ENCODE measurements at regions not wholly inside any gene's neighbourhood (a gene's known extent, or its start where the extent isn't known, plus 50 kb on each side); places are given as distances from the start of the nearest gene placed in this dataset.

GRCh38 chr3:135473449-135473848, 492.1 kb upstream of the PPP2R3A start:
- DNase-seq (ENCODE audit: low spot score) = no peak

DNA sequence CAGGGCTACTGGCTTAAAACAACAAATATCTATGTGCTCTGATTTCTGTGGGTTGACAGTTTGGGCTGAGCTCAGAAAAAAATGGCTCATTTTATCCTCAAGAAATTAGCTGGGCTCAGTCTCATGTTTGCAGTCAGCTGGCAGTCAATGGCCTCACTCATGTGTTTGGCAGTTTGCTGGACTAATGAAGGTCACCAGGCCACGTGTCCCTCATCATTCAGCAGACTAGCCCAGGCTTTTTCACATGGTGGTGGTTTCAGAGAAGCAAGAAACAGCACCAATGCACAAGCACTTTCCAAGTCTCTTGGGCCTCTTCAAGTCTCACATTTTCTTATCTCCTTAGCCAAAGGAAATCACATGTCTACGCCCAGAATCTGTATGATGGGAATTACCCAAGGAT, 478.3 kb upstream of the PPP2R3A start:
- no peak for DNase-seq (ENCODE audit: low spot score)

- no peak for DNase-seq (ENCODE audit: low spot score)
Observed at GRCh38 chr3:135490219-135490915, 475.2 kb upstream of the PPP2R3A start.

GRCh38 chr3:135491491-135492205, 473.9 kb upstream of the PPP2R3A start:
- no peak for DNase-seq (ENCODE audit: low spot score)

DNA sequence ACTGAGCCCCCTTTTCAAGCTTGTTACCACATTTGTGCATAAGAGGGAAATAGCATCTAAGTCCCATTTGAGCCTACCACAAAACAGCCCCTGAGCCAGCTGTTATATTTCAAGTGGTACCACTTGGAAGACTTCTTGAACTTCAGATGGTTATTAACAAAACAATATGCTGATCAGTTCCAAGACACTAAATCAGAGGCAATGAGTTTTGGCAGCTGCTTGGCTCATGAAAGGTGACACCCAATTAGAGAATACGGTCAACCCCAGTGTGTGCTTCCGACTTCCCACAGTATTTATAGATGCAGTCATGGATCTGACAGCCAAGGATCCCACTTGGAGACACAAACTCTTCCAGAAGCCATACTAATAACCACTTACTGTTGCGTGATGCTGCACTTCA, 469.6 kb upstream of the PPP2R3A start:
- no peak for DNase-seq (ENCODE audit: low spot score)

GRCh38 chr3:135497979-135498378, 467.5 kb upstream of the PPP2R3A start:
- DNase-seq (ENCODE audit: low spot score) = no peak

DNA sequence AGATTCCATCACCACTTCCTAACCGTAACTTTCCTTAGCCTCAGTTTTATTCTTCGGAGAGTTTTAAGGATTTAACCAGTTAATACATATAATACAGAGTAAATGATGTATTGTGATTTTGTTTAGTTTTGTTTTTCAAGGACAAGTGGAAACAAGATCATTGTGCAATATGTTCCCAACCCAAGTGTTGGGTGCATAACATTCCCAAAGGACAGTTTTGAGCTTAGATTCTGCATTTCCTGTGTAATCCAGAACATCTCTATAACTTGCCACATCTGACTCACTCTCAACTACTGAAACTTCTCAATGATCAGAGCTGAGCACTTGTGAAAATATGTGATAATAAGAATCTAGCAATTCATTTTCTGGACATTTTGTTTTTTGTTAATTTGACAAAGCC, 466.1 kb upstream of the PPP2R3A start:
- no peak for DNase-seq (ENCODE audit: low spot score)

DNA sequence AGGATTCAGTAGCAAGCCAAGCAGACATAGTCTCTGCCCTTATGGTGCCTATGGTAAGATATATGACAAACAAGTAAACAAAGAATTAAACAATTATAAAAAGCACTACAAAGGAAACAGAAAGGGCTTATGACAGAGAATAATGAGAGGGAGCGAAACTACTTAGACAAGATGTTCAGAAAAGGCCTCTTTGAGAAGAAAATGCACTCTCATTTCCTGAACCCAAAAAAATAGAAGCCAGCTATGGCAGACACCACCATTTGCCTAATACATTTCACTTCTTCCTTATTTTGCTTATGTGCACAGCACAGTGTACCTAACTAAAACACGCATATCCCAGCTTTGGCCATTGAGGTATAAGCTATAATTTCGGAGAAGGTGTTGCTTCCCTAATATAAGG, 465.5 kb upstream of the PPP2R3A start:
- no peak for DNase-seq (ENCODE audit: low spot score)

GRCh38 chr3:135503065-135503759, 462.3 kb upstream of the PPP2R3A start:
- DNase-seq (ENCODE audit: low spot score) = no peak

- DNase-seq (ENCODE audit: low spot score) = peak; percentile 57
Observed at GRCh38 chr3:135503760-135504686, 461.5 kb upstream of the PPP2R3A start.

DNA sequence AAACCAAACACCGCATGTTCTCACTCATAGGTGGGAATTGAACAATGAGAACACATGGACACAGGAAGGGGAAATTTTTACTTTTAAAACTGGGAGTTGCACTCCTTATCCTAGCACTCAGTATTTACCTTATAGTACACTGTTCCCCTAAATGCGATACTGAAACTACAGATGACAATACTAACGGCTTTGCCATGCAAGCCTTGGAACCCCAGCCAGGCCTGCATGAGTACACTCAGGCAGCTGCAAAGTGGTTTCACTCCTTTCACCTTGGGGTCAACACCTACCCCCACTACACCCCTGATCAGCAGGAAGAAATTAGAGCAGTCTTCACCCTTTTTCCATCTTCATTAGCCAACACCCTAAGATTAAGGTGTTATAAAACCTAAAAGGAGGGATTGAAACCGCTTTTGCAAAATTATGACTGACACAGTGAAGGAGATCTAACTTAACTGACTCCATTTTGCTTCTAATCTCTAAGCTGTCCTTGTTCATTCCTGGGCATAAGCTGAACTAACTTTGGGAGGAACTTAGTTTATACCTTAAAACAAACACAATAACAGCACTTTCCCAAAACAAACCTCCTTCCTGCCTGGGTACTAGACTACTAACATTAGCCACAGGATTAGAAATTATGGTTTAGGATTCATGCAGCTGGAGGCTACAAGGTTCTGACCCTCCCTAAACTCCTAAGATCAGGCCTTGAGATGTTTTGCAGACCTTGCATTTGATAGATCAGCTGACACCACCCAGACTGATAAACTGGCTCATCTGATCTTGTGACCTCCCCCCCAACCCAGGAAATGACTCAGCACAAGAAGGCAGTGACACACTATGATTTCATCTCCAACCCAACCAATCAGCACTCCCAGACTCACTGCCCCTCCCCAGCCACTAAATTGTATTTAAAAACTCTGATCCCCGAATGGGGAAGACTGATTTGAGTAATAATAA, 452.1 kb upstream of the PPP2R3A start:
- peak; percentile 83 for DNase-seq (ENCODE audit: low spot score)

DNA sequence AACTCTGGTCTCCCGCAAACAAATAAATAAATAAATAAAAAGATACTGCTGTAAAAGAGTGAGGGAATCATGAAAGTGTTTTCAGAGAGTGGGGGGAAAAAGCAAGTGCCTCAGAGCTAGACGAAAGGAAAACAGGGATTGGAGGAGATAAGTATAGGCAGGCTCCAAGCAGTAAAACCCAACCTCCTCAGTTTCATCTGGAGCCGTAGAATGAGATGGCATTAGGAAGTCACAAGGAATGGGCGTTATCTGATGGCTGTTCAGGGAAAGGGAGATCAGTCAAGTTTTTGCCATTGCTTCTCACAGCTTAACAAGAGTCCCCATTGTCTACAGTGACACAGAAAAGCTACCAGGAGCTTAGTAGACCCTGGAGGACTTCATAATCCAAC, 451.5 kb upstream of the PPP2R3A start:
- no peak for DNase-seq (ENCODE audit: low spot score)

DNA sequence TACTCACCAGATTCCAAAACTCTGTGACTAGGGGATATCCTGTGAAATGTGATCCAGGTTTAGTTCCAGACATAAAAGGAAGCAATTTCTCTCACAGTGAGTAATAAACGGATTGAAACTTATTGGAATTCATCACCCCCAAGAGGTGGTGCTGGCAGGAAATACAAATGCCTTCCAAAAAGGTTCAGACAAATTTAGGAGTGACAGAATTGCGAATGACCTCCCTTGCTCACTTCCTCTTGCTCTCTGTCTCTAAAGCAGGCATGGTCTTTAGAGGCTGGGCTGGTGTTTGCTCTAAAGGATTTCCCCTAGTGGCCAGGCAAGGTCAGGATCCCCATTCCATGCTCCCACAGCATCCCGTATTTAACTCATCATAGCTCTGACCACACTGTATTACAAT, 449.4 kb upstream of the PPP2R3A start:
- peak; percentile 45 for DNase-seq (ENCODE audit: low spot score)

GRCh38 chr3:135528413-135529015, 437.0 kb upstream of the PPP2R3A start:
- DNase-seq (ENCODE audit: low spot score) = no peak

DNA sequence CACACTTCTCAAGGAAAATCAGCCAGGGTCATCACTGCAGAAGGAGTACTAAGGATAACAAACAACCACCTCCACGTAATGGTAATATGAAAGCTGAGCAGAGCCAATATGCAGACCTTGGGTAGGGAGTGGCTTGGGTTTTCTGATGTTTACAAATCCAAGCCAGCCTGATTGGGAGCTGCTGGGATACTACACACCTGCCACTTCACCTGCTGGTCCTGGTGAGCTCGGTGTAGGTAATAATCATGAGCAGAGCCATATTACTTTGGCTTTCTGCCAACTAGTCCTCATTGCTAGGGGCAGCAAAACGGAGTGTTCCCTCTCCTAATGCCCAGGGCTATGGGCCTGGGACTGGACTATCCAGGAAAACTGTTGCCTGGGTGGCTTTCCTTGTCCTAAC, 433.5 kb upstream of the PPP2R3A start:
- DNase-seq (ENCODE audit: low spot score) = no peak

GRCh38 chr3:135538123-135538522, 427.4 kb upstream of the PPP2R3A start:
- DNase-seq (ENCODE audit: low spot score) = no peak

DNA sequence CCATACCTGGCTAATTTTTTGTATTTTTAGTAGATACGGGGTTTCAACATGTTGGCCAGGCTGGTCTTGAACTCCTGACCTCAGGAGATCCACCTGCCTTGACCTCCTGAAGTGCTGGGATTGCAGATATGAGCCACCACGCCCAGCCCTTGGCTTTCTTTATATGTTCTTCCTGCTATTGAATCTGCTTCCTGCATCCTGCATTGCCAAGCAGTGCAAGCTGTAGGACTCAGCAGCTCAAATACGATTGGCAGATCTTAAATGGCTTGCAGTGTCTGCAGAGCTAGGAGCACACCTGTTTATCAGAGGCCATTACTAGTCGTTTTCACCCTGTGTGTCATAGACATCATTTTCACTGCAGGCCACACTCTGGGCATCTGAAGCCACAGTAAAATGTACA, 426.2 kb upstream of the PPP2R3A start:
- DNase-seq (ENCODE audit: low spot score) = no peak

- DNase-seq (ENCODE audit: low spot score) = no peak
Observed at GRCh38 chr3:135539854-135540253, 425.7 kb upstream of the PPP2R3A start.

DNA sequence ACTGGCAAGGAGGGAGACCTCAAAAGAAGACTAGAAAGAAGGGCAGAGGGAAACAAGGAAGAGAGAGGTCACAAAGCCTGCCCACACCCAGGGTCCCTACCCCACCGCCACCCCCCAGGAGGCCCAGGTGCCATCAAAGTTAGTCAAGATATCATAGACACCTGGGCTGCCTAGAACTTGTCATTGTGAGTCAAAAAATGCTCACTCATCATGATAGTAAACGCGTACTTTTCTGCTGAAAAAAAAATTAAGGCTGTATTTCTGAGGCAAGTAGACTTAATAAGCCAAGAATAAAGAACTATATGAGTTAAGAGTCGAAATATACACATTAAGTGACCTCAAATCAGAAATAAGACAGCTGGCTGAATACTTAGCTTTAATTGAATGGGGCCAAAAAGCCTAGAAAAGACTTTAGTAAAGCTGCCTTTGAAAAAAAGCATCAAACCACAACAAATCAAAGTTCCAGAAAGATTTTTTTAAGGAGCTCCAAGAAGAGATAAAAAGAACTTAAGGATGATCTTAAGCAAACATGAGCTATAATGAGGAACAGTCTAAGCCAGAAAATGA, 415.5 kb upstream of the PPP2R3A start:
- no peak for DNase-seq (ENCODE audit: low spot score)

DNA sequence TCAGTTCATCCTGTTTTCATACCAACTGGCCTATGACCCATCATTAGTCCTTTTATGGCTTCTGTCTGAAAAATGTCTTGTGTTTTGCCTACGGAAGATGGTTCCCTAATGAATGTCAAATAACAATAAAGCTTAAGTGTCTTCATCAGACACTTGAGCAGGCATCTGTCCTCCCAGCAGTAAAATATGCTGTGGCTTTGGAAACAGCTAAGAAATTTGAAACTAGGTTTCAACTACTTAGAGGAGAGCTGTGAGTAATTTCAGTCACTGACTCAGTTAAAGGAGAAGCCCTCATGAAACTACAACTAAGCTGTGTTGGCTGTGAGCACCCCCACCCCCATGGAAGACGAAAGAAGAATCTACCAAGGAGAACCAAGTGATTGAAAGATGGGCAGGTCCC, 409.4 kb upstream of the PPP2R3A start:
- DNase-seq (ENCODE audit: low spot score) = no peak
